GM12874 (cell line): ENCODE measurements at regions not wholly inside any gene's neighbourhood (a gene's known extent, or its start where the extent isn't known, plus 50 kb on each side); places are given as distances from the start of the nearest gene placed in this dataset.

Experiments
- CTCF ChIP-seq: IDR thresholded peaks from 2 replicates; pipeline ENCODE4 v1.5.1; 2011; ENCODE audit warnings: low read depth, mild to moderate bottlenecking, control low read depth, low read length, moderate library complexity; ENCODE audit not compliant: insufficient read depth

GRCh38 chr12:107461222-107461975, 224.2 kb upstream of the PWP1 start:
- no peak for TF ChIP-seq CTCF

- no peak for TF ChIP-seq CTCF
Observed at GRCh38 chr12:107462428-107463332, 222.9 kb upstream of the PWP1 start.

- TF ChIP-seq CTCF, result no peak
Observed at GRCh38 chr12:107464644-107465043, 221.0 kb upstream of the PWP1 start.

GRCh38 chr12:107465625-107466024, 220.0 kb upstream of the PWP1 start:
- no peak for TF ChIP-seq CTCF

GRCh38 chr12:107467716-107468115, 217.9 kb upstream of the PWP1 start:
- TF ChIP-seq CTCF, result no peak

GRCh38 chr12:107468182-107468581, 217.4 kb upstream of the PWP1 start:
- TF ChIP-seq CTCF, result no peak

- TF ChIP-seq CTCF, result no peak
Observed at GRCh38 chr12:107469011-107469410, 216.6 kb upstream of the PWP1 start.
